B cell (primary cell): ENCODE measurements at regions not wholly inside any gene's neighbourhood (a gene's known extent, or its start where the extent isn't known, plus 50 kb on each side); places are given as distances from the start of the nearest gene placed in this dataset.

Experiments
- CTCF ChIP-seq: fragments of 200-600 bp; IDR thresholded peaks from one replicate; pipeline ENCODE4 v1.8.0; 2022; ENCODE audit warnings: antibody characterized with exemption, mild to moderate bottlenecking
- EZH2 ChIP-seq: IDR thresholded peaks from 2 replicates; pipeline ENCODE4 v1.6.1; 2012; ENCODE audit warnings: borderline replicate concordance, low read depth, mild to moderate bottlenecking, moderate library complexity, low read length; ENCODE audit not compliant: insufficient read depth, poor library complexity, severe bottlenecking

- TF ChIP-seq CTCF (no peak), EZH2 (no peak)
Observed at GRCh38 chr9:115398996-115399395, 281.0 kb upstream of the TNC start.
